Stimulated activated CD4-positive, alpha-beta T cell treated with anti-CD3 and anti-CD28 coated beads, TNF-alpha, amount 100 ng/mL, for 48 hours (primary cell): ENCODE measurements at regions not wholly inside any gene's neighbourhood (a gene's known extent, or its start where the extent isn't known, plus 50 kb on each side); places are given as distances from the start of the nearest gene placed in this dataset.
"Not testable (repeated sequence)": the region's sequence is repeated elsewhere in the genome, so short reads cannot be mapped to it uniquely, and the experiment has no call there.

Experiments used
- DNase-seq, 3 donors: peaks; one replicate each; pipeline ENCODE4 v3.0.0-alpha.2; 2020; ENCODE audit warnings: low read depth in 3 of 3

DNA sequence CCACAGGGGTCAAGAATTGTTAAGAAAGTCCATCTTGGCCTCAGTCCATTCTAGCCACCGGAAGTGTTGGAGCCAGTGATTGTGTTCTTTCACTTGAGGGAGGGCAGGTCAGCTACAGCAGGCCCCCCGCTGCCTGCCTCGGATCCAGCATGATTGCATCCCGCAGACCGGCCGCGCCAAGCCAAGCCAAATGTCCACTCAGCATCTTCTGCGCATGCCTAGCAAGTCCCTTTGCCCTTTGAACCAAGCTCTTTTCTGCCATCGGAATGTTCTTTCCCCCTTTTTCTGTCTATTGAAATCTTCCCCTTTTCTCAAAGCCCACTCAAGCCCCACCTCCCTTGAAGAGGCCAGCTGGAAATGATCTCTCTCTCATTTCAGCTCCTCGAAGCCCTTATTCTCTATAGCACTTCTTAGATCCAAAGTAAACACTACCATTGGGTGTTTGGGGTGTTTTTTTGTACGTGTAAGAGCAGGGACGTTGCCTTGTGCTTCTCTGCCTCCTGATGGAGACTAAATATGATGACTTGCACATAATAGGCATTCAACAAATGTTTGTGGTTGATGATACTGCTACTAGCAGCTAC, 147.8 kb upstream of the BCOR start:
- DNase-seq: no peak

GRCh38 chrX:40244980-40245379, 147.2 kb upstream of the BCOR start:
- DNase-seq: no peak

- DNase-seq: no peak
These were observed 146.2 kb upstream of the BCOR start for GRCh38 chrX:40243755-40244515.

- no peak for DNase-seq
These were observed 143.1 kb upstream of the BCOR start for GRCh38 chrX:40240844-40241243.

DNA sequence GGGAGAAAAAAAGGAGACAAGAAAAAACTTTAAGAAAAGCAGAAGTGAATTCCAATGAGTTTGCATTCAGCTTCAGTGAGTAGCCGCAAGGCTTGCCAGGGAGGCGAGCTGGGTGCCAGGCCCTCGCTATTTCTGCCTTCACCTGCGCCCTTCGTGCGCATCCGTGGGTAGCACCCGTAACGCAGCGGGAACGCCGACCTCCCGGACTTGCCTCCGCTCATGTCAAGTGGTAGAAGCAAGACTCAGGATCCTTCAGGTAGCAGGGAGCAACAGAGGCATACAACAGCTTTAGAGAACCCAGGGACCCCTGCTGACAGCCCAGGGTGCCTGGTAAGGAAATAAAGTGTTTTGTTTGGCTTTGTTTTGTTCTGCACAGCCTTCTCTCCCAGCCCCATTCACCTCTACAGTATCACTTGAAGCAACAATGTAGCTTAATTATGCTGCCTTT, 140.0 kb upstream of the BCOR start:
- DNase-seq: no peak

- DNase-seq: no peak
These were observed 132.9 kb upstream of the BCOR start for GRCh38 chrX:40230646-40231045.

DNA sequence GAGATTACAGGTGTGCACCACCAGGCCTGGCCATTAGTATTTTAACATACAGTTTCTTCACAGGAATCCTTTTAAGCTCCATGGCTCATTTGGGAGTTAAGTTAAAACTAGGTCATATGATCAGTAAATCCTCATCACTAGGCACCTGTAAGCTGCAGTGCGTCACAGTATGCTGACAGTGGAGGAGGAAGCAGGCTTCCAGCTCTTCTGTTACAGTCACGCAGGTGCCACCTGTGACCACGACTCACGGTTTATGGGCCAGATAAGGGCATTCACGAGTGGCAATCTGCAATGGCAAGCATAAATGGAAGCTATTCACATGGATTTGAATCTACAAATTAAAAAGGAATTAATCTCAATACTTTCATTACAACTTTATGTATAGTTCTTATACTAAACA, 129.4 kb upstream of the BCOR start:
- DNase-seq: no peak

DNA sequence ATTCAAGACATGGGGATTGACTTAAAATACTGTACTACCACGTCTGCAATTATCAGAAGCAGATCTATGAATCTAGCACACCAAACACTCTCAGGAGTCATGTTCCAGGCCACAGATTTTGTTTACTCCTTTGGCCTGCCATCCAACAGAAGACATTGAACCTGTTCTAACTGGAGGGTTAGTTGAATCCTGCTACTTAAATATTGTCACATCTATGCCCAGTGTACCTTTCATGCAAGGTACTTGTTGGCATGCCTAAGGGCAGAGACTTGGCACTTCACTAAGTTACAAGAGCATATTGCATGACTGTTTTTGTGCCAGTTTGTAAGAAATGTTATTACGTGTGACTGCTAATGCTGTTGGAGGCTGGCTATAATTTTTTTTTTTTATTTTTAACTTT, 126.9 kb upstream of the BCOR start:
- DNase-seq: no peak

- not testable (repeated sequence) for DNase-seq
These were observed 124.9 kb upstream of the BCOR start for GRCh38 chrX:40222612-40223011.

DNA sequence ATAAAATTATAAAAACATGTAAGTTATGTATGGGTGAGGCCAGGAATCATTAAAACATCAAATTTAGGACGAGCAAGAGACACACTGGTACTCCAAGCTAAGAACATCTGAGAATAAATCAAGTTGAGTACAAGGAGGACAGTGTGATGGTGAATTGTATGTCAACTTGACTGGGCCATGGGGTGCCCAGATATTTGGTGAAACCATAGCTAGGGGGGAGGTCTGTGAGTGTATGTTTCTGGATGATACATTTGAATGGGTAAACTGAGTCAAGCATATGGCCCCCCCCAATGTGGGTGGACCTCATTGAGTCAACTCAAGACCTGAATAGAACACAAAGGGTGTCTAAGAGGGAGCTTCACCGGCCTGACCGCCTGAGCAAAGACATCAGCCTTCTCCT, 115.3 kb upstream of the BCOR start:
- DNase-seq: no peak

DNA sequence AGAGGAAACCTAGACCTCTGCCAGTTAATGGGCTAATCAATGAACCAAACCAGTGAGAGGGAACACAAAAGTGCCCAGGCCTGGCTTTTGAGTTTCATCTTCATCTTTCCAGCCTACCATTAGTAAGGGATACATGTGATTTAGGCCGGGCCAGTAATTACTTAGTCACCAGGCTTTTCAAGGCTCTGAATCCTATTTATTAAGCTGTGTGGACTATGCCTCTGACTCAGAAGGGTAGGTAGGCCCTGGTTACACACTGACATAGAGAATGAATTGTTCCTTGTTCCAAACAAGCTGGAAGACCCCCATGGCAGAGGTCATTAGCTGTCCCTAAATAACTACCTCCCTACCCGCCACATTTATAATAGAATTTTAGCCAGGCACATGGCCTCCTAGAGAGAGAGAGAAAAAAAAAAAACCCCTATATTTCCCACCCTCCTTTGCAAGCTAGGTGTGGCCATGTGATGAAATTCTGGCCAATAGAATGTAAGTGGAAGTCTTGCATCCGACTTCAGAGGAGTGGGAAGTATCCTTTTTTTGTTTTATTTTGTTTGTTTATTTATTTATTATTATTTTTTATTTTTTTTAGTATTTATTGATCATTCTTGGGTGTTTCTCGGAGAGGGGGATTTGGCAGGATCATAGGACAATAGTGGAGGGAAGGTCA, 112.3 kb upstream of the BCOR start:
- DNase-seq: no peak

GRCh38 chrX:40207626-40208025, 109.9 kb upstream of the BCOR start:
- DNase-seq: peak in 2 of 3 donors; percentile 17 to 19

- DNase-seq: no peak
These were observed 107.7 kb upstream of the BCOR start for GRCh38 chrX:40205471-40205870.

DNA sequence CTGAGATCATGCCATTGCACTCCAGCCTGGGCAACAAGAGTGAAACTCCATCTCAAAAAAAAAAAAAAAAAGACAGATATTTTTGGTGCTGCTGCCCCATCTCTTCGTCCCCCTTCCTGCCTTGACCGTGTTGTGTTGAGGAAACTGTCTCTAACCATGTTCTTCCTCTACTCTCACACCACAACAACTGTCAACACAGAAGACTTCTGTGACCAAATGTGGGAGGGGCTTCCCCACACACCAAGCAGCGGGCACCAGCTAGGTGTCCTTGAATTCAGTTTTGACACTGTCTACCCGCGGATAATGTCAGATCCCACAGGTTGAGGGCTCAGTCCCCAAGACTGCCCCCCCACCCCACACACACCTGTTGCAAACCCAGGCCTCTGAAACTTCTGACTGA, 104.7 kb upstream of the BCOR start:
- DNase-seq: no peak

GRCh38 chrX:40201329-40201885, 103.6 kb upstream of the BCOR start:
- DNase-seq: no peak

- DNase-seq: no peak
These were observed 101.9 kb upstream of the BCOR start for GRCh38 chrX:40199704-40200103.

GRCh38 chrX:40197071-40197470, 99.3 kb upstream of the BCOR start:
- no peak for DNase-seq

DNA sequence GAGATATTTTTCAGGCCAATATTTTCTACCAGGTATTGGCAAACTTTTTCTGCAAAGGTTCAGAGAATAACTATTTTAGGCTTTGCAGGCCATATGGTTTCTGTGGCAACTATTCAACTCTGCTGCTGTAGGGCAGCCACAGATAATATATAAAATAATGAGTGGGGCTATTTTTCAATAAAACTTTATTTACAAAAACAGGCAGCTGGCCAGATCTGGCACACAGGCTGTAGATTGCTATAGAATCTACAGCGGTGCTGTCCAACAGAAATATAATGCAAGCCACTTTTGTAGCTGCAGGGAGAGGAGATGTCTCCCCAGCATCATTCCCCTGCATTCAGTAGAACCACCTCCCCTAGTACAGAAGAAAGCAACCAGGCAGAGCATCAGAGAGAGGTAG, 97.6 kb upstream of the BCOR start:
- DNase-seq: no peak

GRCh38 chrX:40192196-40192595, 94.4 kb upstream of the BCOR start:
- no peak for DNase-seq

GRCh38 chrX:40189637-40190036, 91.9 kb upstream of the BCOR start:
- no peak for DNase-seq

GRCh38 chrX:40188573-40189417, 91.0 kb upstream of the BCOR start:
- no peak for DNase-seq

- DNase-seq: no peak
These were observed 87.2 kb upstream of the BCOR start for GRCh38 chrX:40184968-40185367.
